Activated T-helper 17 cell treated with anti-CD3 and anti-CD28 coated beads, Interleukin-2, amount 50 U/mL, for 72 hours (primary cell): ENCODE measurements at regions not wholly inside any gene's neighbourhood (a gene's known extent, or its start where the extent isn't known, plus 50 kb on each side); places are given as distances from the start of the nearest gene placed in this dataset.
"Not testable (repeated sequence)": the region's sequence is repeated elsewhere in the genome, so short reads cannot be mapped to it uniquely, and the experiment has no call there.

Source experiments
- ATAC-seq: fragments of 150-1000 bp; cut with Tn5 transposase; replicated peaks from 2 replicates; pipeline ENCODE4 v1.10.0; 2021; ENCODE audit warnings: mild to moderate bottlenecking, moderate library complexity
- H3K27ac Mint-ChIP-seq: one replicate; pipeline ENCODE4 v1.8.0; 2022; ENCODE audit warnings: mixed read lengths
- H3K27me3 Mint-ChIP-seq: one replicate; pipeline ENCODE4 v1.8.0; 2022; ENCODE audit warnings: mixed read lengths
- H3K36me3 Mint-ChIP-seq: one replicate; pipeline ENCODE4 v1.8.0; 2022; ENCODE audit warnings: low read depth, mild to moderate bottlenecking, mixed read lengths
- H3K4me1 Mint-ChIP-seq: one replicate; pipeline ENCODE4 v1.8.0; 2022; ENCODE audit warnings: mixed read lengths
- H3K4me3 Mint-ChIP-seq: one replicate; pipeline ENCODE4 v1.8.0; 2022; ENCODE audit warnings: mild to moderate bottlenecking, mixed read lengths
- H3K9me3 Mint-ChIP-seq: one replicate; pipeline ENCODE4 v1.8.0; 2022; ENCODE audit warnings: mixed read lengths

- peaks cover 8% of the 10 kb centered on the region for H3K9me3 Mint-ChIP-seq
- no peak overlapping the region for H3K4me3 Mint-ChIP-seq
- H3K27me3 Mint-ChIP-seq, result no peaks in the 10 kb centered on the region
- H3K4me1 Mint-ChIP-seq, result no peaks in the 10 kb centered on the region
- no peak overlapping the region for H3K27ac Mint-ChIP-seq
- no peaks in the 10 kb centered on the region for H3K36me3 Mint-ChIP-seq
- no peak for ATAC-seq
Measured at GRCh38 chr2:52079602-52080001, 1047.7 kb upstream of the NRXN1 start.

DNA sequence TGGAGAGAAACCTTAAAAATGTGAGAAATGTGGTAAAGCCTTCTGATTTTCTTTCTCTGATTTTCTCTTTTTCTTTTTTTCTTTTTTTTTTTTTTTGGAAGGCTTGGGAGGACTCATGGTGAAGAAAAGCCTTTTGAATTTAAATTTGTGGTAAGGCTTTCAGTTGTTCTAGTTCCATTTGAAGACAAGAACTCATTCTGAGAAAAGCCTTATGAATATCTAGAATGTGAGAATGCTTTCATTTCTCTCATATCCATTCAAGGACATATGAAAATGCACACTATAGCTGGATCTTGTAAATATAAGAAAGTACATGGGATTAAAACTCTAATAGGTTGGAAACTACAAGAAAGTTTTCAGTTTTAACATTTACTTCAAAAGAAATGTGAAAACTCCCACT, 1045.2 kb upstream of the NRXN1 start:
- Mint-ChIP-seq H3K9me3 (peaks cover 8% of the 10 kb centered on the region), H3K4me3 (no peak overlapping the region), H3K27ac (no peak overlapping the region), H3K27me3 (no peaks in the 10 kb centered on the region), H3K36me3 (no peaks in the 10 kb centered on the region), H3K4me1 (no peaks in the 10 kb centered on the region)
- ATAC-seq, result peak; percentile 9

GRCh38 chr2:52074130-52074719, 1042.3 kb upstream of the NRXN1 start:
- Mint-ChIP-seq H3K4me3 (no peak overlapping the region), H3K4me1 (no peaks in the 10 kb centered on the region), H3K27ac (no peak overlapping the region), H3K9me3 (peaks cover 8% of the 10 kb centered on the region), H3K36me3 (no peaks in the 10 kb centered on the region), H3K27me3 (no peaks in the 10 kb centered on the region)
- no peak for ATAC-seq

GRCh38 chr2:52072949-52073348, 1041.0 kb upstream of the NRXN1 start:
- no peaks in the 10 kb centered on the region for H3K36me3 Mint-ChIP-seq
- H3K27ac Mint-ChIP-seq, result no peak overlapping the region
- no peak for ATAC-seq
- no peaks in the 10 kb centered on the region for H3K27me3 Mint-ChIP-seq
- no peak overlapping the region for H3K4me3 Mint-ChIP-seq
- H3K4me1 Mint-ChIP-seq, result no peaks in the 10 kb centered on the region
- peaks cover 8% of the 10 kb centered on the region for H3K9me3 Mint-ChIP-seq

GRCh38 chr2:52070665-52071064, 1038.7 kb upstream of the NRXN1 start:
- no peaks in the 10 kb centered on the region for H3K4me1 Mint-ChIP-seq
- peaks cover 5% of the 10 kb centered on the region for H3K9me3 Mint-ChIP-seq
- H3K27me3 Mint-ChIP-seq, result no peaks in the 10 kb centered on the region
- no peaks in the 10 kb centered on the region for H3K36me3 Mint-ChIP-seq
- no peak for ATAC-seq
- no peak overlapping the region for H3K27ac Mint-ChIP-seq
- H3K4me3 Mint-ChIP-seq, result no peak overlapping the region

GRCh38 chr2:52064234-52064633, 1032.3 kb upstream of the NRXN1 start:
- Mint-ChIP-seq H3K36me3 (no peaks in the 10 kb centered on the region), H3K27ac (no peak overlapping the region), H3K4me1 (no peaks in the 10 kb centered on the region), H3K9me3 (peaks cover 8% of the 10 kb centered on the region), H3K27me3 (no peaks in the 10 kb centered on the region), H3K4me3 (no peak overlapping the region)
- ATAC-seq, result no peak

- Mint-ChIP-seq H3K36me3 (no peaks in the 10 kb centered on the region), H3K4me3 (no peak overlapping the region), H3K27me3 (no peaks in the 10 kb centered on the region), H3K9me3 (peaks cover 18% of the 10 kb centered on the region), H3K27ac (no peak overlapping the region), H3K4me1 (no peaks in the 10 kb centered on the region)
- no peak for ATAC-seq
Measured at GRCh38 chr2:52054824-52055223, 1022.9 kb upstream of the NRXN1 start.

GRCh38 chr2:52036853-52037252, 1004.9 kb upstream of the NRXN1 start:
- no peaks in the 10 kb centered on the region for H3K9me3 Mint-ChIP-seq
- no peak for ATAC-seq
- no peaks in the 10 kb centered on the region for H3K4me1 Mint-ChIP-seq
- H3K27ac Mint-ChIP-seq, result no peak overlapping the region
- H3K36me3 Mint-ChIP-seq, result no peaks in the 10 kb centered on the region
- no peak overlapping the region for H3K4me3 Mint-ChIP-seq
- no peaks in the 10 kb centered on the region for H3K27me3 Mint-ChIP-seq

DNA sequence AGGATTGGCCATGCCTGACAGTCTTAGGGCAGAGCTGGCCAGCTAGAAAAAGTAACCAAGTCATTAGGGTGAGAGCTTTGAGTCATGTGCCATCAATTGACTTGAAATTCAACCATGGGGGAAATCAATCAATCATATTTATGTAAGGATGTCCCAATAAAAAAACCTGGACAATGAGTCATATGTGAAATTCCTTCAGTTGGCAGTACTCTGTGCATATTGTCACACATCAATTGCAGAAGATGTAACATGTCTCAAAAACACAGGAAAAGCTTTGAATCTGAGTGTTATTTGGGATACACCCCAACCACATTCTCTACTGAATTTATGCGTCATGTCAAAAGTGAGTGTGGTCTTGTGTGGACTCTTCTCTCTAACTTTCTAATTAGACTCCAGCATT, 1004.1 kb upstream of the NRXN1 start:
- Mint-ChIP-seq H3K27me3 (no peaks in the 10 kb centered on the region), H3K36me3 (no peaks in the 10 kb centered on the region), H3K27ac (no peak overlapping the region), H3K9me3 (no peaks in the 10 kb centered on the region), H3K4me3 (no peak overlapping the region), H3K4me1 (no peaks in the 10 kb centered on the region)
- ATAC-seq, result no peak

GRCh38 chr2:52035391-52035790, 1003.5 kb upstream of the NRXN1 start:
- ATAC-seq, result no peak
- Mint-ChIP-seq H3K36me3 (no peaks in the 10 kb centered on the region), H3K27ac (no peak overlapping the region), H3K27me3 (no peaks in the 10 kb centered on the region), H3K4me1 (no peaks in the 10 kb centered on the region), H3K4me3 (no peak overlapping the region), H3K9me3 (no peaks in the 10 kb centered on the region)

- H3K4me1 Mint-ChIP-seq, result no peaks in the 10 kb centered on the region
- no peak overlapping the region for H3K4me3 Mint-ChIP-seq
- no peaks in the 10 kb centered on the region for H3K9me3 Mint-ChIP-seq
- H3K27me3 Mint-ChIP-seq, result no peaks in the 10 kb centered on the region
- no peak overlapping the region for H3K27ac Mint-ChIP-seq
- H3K36me3 Mint-ChIP-seq, result no peaks in the 10 kb centered on the region
- ATAC-seq, result no peak
Measured at GRCh38 chr2:52034706-52035105, 1002.8 kb upstream of the NRXN1 start.

DNA sequence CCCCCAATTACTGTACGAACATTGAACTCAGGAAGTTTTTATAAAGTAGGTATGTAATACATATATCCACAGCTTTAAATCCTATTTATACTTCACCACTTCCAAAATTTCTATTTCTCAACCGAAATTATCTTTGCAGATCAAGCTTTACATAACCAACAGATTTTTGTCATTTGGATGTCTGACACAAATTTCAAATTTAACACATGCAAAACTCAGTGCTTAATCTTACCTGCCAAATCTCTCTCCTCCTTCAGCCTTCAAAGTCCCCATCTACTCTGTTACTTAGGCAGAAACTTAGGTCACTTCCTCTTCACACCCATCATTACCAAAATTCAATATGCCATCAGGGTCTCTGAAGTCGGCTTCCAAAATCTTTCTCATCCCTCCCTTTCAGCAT, 990.1 kb upstream of the NRXN1 start:
- Mint-ChIP-seq H3K4me3 (no peak overlapping the region), H3K4me1 (no peaks in the 10 kb centered on the region), H3K9me3 (peaks cover 10% of the 10 kb centered on the region), H3K36me3 (no peaks in the 10 kb centered on the region), H3K27me3 (no peaks in the 10 kb centered on the region), H3K27ac (no peak overlapping the region)
- no peak for ATAC-seq

DNA sequence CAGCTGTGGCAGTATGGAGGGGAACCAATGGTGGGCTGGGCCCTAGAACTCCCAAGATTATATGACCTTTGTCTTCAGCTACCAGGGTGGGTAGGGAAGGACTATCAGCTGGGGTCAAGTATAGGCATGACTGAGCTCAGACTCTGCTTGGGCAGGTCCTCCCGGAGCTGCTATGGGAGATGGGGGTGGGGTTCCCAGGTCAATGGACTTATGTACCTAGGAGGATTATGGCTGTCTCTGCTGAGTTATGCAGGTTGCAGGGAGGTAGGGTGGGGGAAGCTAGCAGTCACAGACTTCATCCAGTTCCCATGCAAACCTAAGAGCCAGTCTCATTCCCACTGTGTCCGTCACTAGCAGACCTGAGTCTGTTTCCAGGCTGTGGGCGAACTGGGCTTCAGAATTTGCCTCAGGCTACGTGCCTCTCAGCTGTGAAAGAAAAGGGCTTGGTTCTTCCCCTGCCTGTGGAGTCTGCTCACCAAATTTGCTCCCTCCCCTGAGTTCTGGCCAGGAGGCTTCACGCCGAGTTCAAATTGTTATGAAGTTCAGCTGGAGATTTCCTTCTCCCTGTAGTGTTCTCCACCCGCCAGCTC, 985.8 kb upstream of the NRXN1 start:
- H3K4me3 Mint-ChIP-seq, result no peak overlapping the region
- ATAC-seq, result no peak
- no peak overlapping the region for H3K27ac Mint-ChIP-seq
- no peaks in the 10 kb centered on the region for H3K27me3 Mint-ChIP-seq
- peaks cover 12% of the 10 kb centered on the region for H3K9me3 Mint-ChIP-seq
- H3K4me1 Mint-ChIP-seq, result no peaks in the 10 kb centered on the region
- H3K36me3 Mint-ChIP-seq, result no peaks in the 10 kb centered on the region

DNA sequence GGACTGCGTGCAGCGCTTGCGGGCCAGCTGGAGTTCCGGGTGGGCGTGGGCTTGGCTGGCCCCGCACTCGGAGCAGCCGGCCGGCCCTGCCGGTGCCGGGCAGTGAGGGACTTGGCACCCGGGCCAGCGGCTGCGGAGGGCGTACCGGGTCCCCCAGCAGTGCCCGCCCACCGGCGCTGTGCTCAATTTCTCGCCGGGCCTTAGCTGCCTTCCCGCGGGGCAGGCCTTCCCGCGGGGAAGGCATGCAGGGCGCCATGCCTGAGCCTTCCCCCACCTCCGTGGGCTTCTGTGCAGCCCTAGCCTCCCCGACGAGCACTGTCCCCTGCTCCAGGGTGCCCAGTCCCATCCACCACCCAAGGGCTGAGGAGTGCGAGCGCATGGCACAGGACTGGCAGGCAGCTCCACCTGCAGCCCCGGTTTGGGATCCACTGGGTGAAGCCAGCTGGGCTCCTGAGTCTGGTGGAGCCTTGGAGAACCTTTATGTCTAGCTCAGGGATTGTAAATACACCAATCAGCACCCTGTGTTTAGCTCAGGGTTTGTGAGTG, 975.0 kb upstream of the NRXN1 start:
- H3K4me1 Mint-ChIP-seq, H3K27me3 Mint-ChIP-seq, H3K27ac Mint-ChIP-seq: not testable (repeated sequence)

DNA sequence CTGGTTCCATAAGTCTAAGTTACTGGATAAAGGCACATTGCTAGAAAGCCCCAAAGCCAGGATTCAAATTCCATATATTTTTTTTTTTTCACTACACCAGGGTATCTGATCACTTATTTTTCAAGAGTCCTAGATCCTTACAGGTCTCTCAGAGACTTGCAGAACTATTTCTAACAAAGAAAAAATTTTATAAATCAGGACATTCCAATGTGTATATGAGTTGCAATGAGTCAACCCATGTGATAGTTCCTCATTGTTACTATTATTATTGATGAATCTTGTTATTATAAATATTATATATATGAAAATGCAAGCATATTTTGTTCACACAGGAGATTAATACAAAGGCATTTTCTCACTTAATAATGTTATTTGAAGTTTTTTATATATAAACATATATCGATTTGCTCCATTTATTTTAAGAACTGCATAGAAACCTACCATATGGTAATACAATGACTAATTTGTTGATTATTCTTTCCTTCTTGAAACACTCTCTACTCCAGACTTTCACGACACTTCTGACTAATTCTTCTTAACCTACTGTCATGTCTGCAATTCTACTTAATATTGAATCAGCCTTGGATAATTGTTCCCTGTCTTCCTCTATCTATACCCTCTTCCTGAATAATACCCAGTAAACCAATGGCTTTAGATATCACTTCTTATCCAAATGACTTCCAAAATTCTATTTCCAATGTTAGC, 968.4 kb upstream of the NRXN1 start:
- Mint-ChIP-seq H3K27ac (no peak overlapping the region), H3K4me1 (no peaks in the 10 kb centered on the region), H3K36me3 (no peaks in the 10 kb centered on the region), H3K4me3 (no peak overlapping the region), H3K9me3 (peaks cover 8% of the 10 kb centered on the region), H3K27me3 (no peaks in the 10 kb centered on the region)
- ATAC-seq, result no peak

More for the DNA sequence above, 975.0 kb upstream of the NRXN1 start:
- not testable (repeated sequence) for H3K4me3 Mint-ChIP-seq, ATAC-seq, H3K36me3 Mint-ChIP-seq
- peaks cover 10% of the 10 kb centered on the region for H3K9me3 Mint-ChIP-seq
